ENCODE measurements at regions not wholly inside any gene's neighbourhood (a gene's known extent, or its start where the extent isn't known, plus 50 kb on each side); places are given as distances from the start of the nearest gene placed in this dataset.
A peak's percentile ranks its signal among the peaks of the same experiment; 100 is the strongest.
"Not testable (repeated sequence)": the region's sequence is repeated elsewhere in the genome, so short reads cannot be mapped to it uniquely, and the experiment has no call there.

DNA sequence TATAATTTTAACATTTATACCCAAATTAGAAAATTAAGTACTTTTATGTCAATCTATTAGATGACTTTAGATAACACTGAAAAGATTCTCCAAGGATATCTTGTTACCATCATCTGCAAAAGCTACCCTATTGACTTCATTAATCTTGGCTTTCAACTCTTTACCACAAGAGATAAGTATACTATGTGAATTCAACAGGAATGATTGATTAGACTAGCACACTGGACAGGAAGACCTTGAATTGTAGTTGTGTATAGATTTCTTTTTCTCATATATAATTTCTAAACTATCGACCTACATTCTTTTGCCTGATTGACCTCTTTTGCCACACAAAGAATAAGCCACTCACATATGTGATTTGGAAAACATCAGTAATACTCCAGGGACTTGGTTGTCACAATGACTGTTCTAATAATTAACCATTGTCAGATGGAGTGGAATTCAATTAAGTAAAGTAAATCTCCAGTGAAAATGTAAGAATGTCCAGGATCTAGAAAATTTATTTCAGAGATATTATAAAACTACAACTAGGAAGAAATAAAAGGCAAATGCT lies 1132.0 kb downstream of the SORCS1 start:
- no peak overlapping the region for H3K27ac ChIP-seq
- H3K36me3 ChIP-seq = no peaks in the 10 kb centered on the region
- ATAC-seq (no peak), DNase-seq (no peak)
- H3K4me1 ChIP-seq = peaks cover 0 to 6% (median 2%) of the 10 kb centered on the region in 4 donors
- no peak overlapping the region for H3K4me3 ChIP-seq
- H3K27me3 ChIP-seq = no peaks in the 10 kb centered on the region
- peaks cover 0 to 3% (median 0%) of the 10 kb centered on the region in 4 donors for H3K9me3 ChIP-seq
- TF ChIP-seq, protein P1, sequence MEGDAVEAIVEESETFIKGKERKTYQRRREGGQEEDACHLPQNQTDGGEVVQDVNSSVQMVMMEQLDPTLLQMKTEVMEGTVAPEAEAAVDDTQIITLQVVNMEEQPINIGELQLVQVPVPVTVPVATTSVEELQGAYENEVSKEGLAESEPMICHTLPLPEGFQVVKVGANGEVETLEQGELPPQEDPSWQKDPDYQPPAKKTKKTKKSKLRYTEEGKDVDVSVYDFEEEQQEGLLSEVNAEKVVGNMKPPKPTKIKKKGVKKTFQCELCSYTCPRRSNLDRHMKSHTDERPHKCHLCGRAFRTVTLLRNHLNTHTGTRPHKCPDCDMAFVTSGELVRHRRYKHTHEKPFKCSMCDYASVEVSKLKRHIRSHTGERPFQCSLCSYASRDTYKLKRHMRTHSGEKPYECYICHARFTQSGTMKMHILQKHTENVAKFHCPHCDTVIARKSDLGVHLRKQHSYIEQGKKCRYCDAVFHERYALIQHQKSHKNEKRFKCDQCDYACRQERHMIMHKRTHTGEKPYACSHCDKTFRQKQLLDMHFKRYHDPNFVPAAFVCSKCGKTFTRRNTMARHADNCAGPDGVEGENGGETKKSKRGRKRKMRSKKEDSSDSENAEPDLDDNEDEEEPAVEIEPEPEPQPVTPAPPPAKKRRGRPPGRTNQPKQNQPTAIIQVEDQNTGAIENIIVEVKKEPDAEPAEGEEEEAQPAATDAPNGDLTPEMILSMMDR (IDR thresholded peaks at IDR 0.05) = no peak
- no peak for TF ChIP-seq POLR2A (IDR thresholded peaks at IDR 0.05)
- 77% methylated on average over 1 of the region's 1 CpG for WGBS (ENCODE audit: insufficient coverage, low coverage, low lambda C conversion rate, missing lambda C conversion rate)
- intact Hi-C loops (cut with DNase I) = no loop called here

- peak overlapping the region in 2 of 3 donors; percentile 18 to 22 for H3K27ac ChIP-seq
- H3K4me1 ChIP-seq = peaks cover 0 to 37% (median 18%) of the 10 kb centered on the region in 4 donors
- H3K9me3 ChIP-seq = no peaks in the 10 kb centered on the region
- TF ChIP-seq POLR2A (IDR thresholded peaks at IDR 0.05) = no peak
- TF ChIP-seq, protein P1 (IDR thresholded peaks at IDR 0.05) = no peak
- ATAC-seq (peak; percentile 66 to 78 (median 72)), DNase-seq (no peak)
- 0% methylated on average over 1 of the region's 1 CpG for WGBS (ENCODE audit: insufficient coverage, low coverage, low lambda C conversion rate, missing lambda C conversion rate)
- no peaks in the 10 kb centered on the region for H3K27me3 ChIP-seq
- no peaks in the 10 kb centered on the region for H3K36me3 ChIP-seq
- intact Hi-C loops (cut with DNase I) = no loop called here
- no peak overlapping the region for H3K4me3 ChIP-seq
Measured at GRCh38 chr10:106027240-106027639, 1137.3 kb downstream of the SORCS1 start.

- intact Hi-C loops (cut with DNase I) = no loop called here
- TF ChIP-seq, protein P1 (IDR thresholded peaks at IDR 0.05) = no peak
- TF ChIP-seq POLR2A (IDR thresholded peaks at IDR 0.05) = no peak
- DNase-seq = no peak
- Histone ChIP-seq H3K36me3 (no peaks in the 10 kb centered on the region), H3K4me3 (no peak overlapping the region), H3K4me1 (peaks cover 0 to 36% (median 18%) of the 10 kb centered on the region in 4 donors), H3K27ac (peak overlapping the region in 2 of 3 donors; percentile 41 to 44), H3K9me3 (no peaks in the 10 kb centered on the region), H3K27me3 (no peaks in the 10 kb centered on the region)
- peak; percentile 61 to 78 (median 68) for ATAC-seq
Measured at GRCh38 chr10:106025208-106025811, 1139.2 kb downstream of the SORCS1 start.

GRCh38 chr10:106023329-106023728 lies 1141.2 kb downstream of the SORCS1 start:
- DNase-seq = no peak
- WGBS (ENCODE audit: insufficient coverage, low coverage, low lambda C conversion rate, missing lambda C conversion rate) = 8% methylated on average over 1 of the region's 3 CpGs
- intact Hi-C loops (cut with DNase I) = no loop called here
- ATAC-seq = no peak
- no peaks in the 10 kb centered on the region for H3K27me3 ChIP-seq
- H3K4me3 ChIP-seq = no peak overlapping the region
- H3K36me3 ChIP-seq = no peaks in the 10 kb centered on the region
- H3K9me3 ChIP-seq = no peaks in the 10 kb centered on the region
- H3K27ac ChIP-seq = peak overlapping the region in 2 of 3 donors; percentile 41 to 44
- TF ChIP-seq, protein P1 (IDR thresholded peaks at IDR 0.05) = no peak
- no peak for TF ChIP-seq POLR2A (IDR thresholded peaks at IDR 0.05)
- peaks cover 0 to 36% (median 15%) of the 10 kb centered on the region in 4 donors for H3K4me1 ChIP-seq

GRCh38 chr10:106019559-106019958 lies 1144.9 kb downstream of the SORCS1 start:
- ATAC-seq; H3K27me3 ChIP-seq; H3K9me3 ChIP-seq; H3K4me3 ChIP-seq; intact Hi-C loops (cut with DNase I); H3K36me3 ChIP-seq: not testable (repeated sequence)
- H3K4me1 ChIP-seq = peaks cover 0 to 29% (median 13%) of the 10 kb centered on the region in 4 donors
- DNase-seq = peak in 1 of 3 donors; percentile 55
- WGBS (ENCODE audit: insufficient coverage, low coverage, low lambda C conversion rate, missing lambda C conversion rate) = 23% methylated on average over 6 of the region's 6 CpGs
- H3K27ac ChIP-seq = peak overlapping the region in 1 of 3 donors; percentile 26

GRCh38 chr10:106015369-106016199 lies 1148.9 kb downstream of the SORCS1 start:
- intact Hi-C loops (cut with DNase I); H3K4me3 ChIP-seq; H3K36me3 ChIP-seq; H3K9me3 ChIP-seq; H3K27me3 ChIP-seq: not testable (repeated sequence)
- ATAC-seq (peak; percentile 57 to 80 (median 68)), DNase-seq (peak; percentile 57 to 83 (median 66))
- 16% methylated on average over 3 of the region's 4 CpGs for WGBS (ENCODE audit: insufficient coverage, low coverage, low lambda C conversion rate, missing lambda C conversion rate)
- peaks cover 0 to 32% (median 9%) of the 10 kb centered on the region in 4 donors for H3K4me1 ChIP-seq
- peak overlapping the region in 2 of 3 donors; percentile 16 to 57 for H3K27ac ChIP-seq

Measured in right lobe of liver (tissue), 6 donors.